ENCODE measurements at regions not wholly inside any gene's neighbourhood (a gene's known extent, or its start where the extent isn't known, plus 50 kb on each side); places are given as distances from the start of the nearest gene placed in this dataset.
"Not testable (repeated sequence)": the region's sequence is repeated elsewhere in the genome, so short reads cannot be mapped to it uniquely, and the experiment has no call there.

- DNase-seq (ENCODE audit: low spot score): no peak
These were observed 89.6 kb upstream of the BASP1 start for GRCh38 chr5:17127743-17128231.

- no peak for DNase-seq (ENCODE audit: low spot score)
These were observed 88.2 kb upstream of the BASP1 start for GRCh38 chr5:17129093-17129849.

- not testable (repeated sequence) for DNase-seq (ENCODE audit: low spot score)
These were observed 87.1 kb upstream of the BASP1 start for GRCh38 chr5:17130302-17130701.

GRCh38 chr5:17132444-17133083 lies 84.9 kb upstream of the BASP1 start:
- DNase-seq (ENCODE audit: low spot score): peak; percentile 66

- no peak for DNase-seq (ENCODE audit: low spot score)
These were observed 82.4 kb upstream of the BASP1 start for GRCh38 chr5:17135050-17135449.

GRCh38 chr5:17143335-17143734 lies 74.1 kb upstream of the BASP1 start:
- DNase-seq (ENCODE audit: low spot score): no peak

GRCh38 chr5:17146280-17146841 lies 71.1 kb upstream of the BASP1 start:
- no peak for DNase-seq (ENCODE audit: low spot score)

GRCh38 chr5:17147170-17147569 lies 70.3 kb upstream of the BASP1 start:
- no peak for DNase-seq (ENCODE audit: low spot score)

- no peak for DNase-seq (ENCODE audit: low spot score)
These were observed 69.8 kb upstream of the BASP1 start for GRCh38 chr5:17147617-17148016.

GRCh38 chr5:17148481-17148880 lies 69.0 kb upstream of the BASP1 start:
- no peak for DNase-seq (ENCODE audit: low spot score)

GRCh38 chr5:17149786-17150185 lies 67.6 kb upstream of the BASP1 start:
- no peak for DNase-seq (ENCODE audit: low spot score)

- no peak for DNase-seq (ENCODE audit: low spot score)
These were observed 66.9 kb upstream of the BASP1 start for GRCh38 chr5:17150531-17150930.

- no peak for DNase-seq (ENCODE audit: low spot score)
These were observed 65.7 kb upstream of the BASP1 start for GRCh38 chr5:17151686-17152085.

GRCh38 chr5:17154211-17154996 lies 63.0 kb upstream of the BASP1 start:
- DNase-seq (ENCODE audit: low spot score): peak; percentile 47

GRCh38 chr5:17156463-17156862 lies 61.0 kb upstream of the BASP1 start:
- no peak for DNase-seq (ENCODE audit: low spot score)

GRCh38 chr5:17157294-17157693 lies 60.1 kb upstream of the BASP1 start:
- DNase-seq (ENCODE audit: low spot score): no peak

GRCh38 chr5:17157916-17158529 lies 59.4 kb upstream of the BASP1 start:
- DNase-seq (ENCODE audit: low spot score): no peak

GRCh38 chr5:17160756-17161040 lies 56.7 kb upstream of the BASP1 start:
- DNase-seq (ENCODE audit: low spot score): no peak

- no peak for DNase-seq (ENCODE audit: low spot score)
These were observed 55.8 kb upstream of the BASP1 start for GRCh38 chr5:17161662-17162061.

GRCh38 chr5:17163221-17163620 lies 54.2 kb upstream of the BASP1 start:
- DNase-seq (ENCODE audit: low spot score): no peak

- no peak for DNase-seq (ENCODE audit: low spot score)
These were observed 50.1 kb upstream of the BASP1 start for GRCh38 chr5:17167171-17167891.
